CD14-positive monocyte (primary cell): ENCODE measurements at regions not wholly inside any gene's neighbourhood (a gene's known extent, or its start where the extent isn't known, plus 50 kb on each side); places are given as distances from the start of the nearest gene placed in this dataset.

Experiments
- DNase-seq, 3 donors: peaks; one replicate each; pipeline ENCODE4 v3.0.0-alpha.2; 2011 to 2022
- H2AFZ ChIP-seq: 2 replicates; pipeline ENCODE4 v1.6.0; 2012; ENCODE audit warnings: mild to moderate bottlenecking, low read depth, low read length, inconsistent platforms; ENCODE audit not compliant: insufficient read depth, poor library complexity, severe bottlenecking
- H3K27ac ChIP-seq, 2 donors: 1 replicate in 1 of 2; 2 replicates in 1 of 2; pipeline ENCODE4 v1.5.1; 2012 to 2013; ENCODE audit warnings: low read length in 2 of 2, control low read depth in 1 of 2, inconsistent platforms in 1 of 2, low read depth in 1 of 2, mild to moderate bottlenecking in 1 of 2
- H3K27me3 ChIP-seq, 2 donors: one replicate each; pipeline versions ENCODE4 v1.6.0 to v1.6.1; 2011 to 2013; ENCODE audit warnings: low read length in 2 of 2; ENCODE audit not compliant: control insufficient read depth in 2 of 2, insufficient read depth in 2 of 2
- H3K36me3 ChIP-seq, 2 donors: replicated peaks in 1 of 2; 1 replicate in 1 of 2; 2 replicates in 1 of 2; pipeline versions ENCODE4 v1.5.1 to v1.6.1; 2012 to 2013; ENCODE audit warnings: low read length in 2 of 2, control low read depth in 1 of 2, inconsistent platforms in 1 of 2, mild to moderate bottlenecking in 1 of 2; ENCODE audit not compliant: insufficient read depth in 2 of 2, control insufficient read depth in 1 of 2
- H3K4me1 ChIP-seq, 2 donors: 1 replicate in 1 of 2; 2 replicates in 1 of 2; pipeline versions ENCODE4 v1.5.1 to v1.6.1; 2012 to 2013; ENCODE audit warnings: low read length in 2 of 2, control low read depth in 1 of 2, inconsistent platforms in 1 of 2, mild to moderate bottlenecking in 1 of 2, moderate library complexity in 1 of 2; ENCODE audit not compliant: insufficient read depth in 2 of 2, control insufficient read depth in 1 of 2
- H3K4me2 ChIP-seq: replicated peaks from 2 replicates; pipeline ENCODE3; 2012; ENCODE audit warnings: low read length, moderate library complexity, mild to moderate bottlenecking; ENCODE audit not compliant: poor library complexity, severe bottlenecking; ENCODE audit errors: extremely low read depth
- H3K4me3 ChIP-seq, 3 experiments: fragments of 200-600 bp in 1 of 3; sonication (generic) in 1 of 3; replicated peaks in 1 of 3; 1 replicate in 2 of 3; 2 replicates in 1 of 3; pipeline ENCODE4 v1.5.1; 2011 to 2013; ENCODE audit warnings: low read length in 3 of 3, mild to moderate bottlenecking in 3 of 3, control low read depth in 2 of 3, low read depth in 2 of 3, inconsistent platforms in 1 of 3, moderate library complexity in 1 of 3
- H3K79me2 ChIP-seq: 2 replicates; pipeline ENCODE4 v1.6.0; 2012; ENCODE audit warnings: mild to moderate bottlenecking, control low read depth, inconsistent platforms, low read length, moderate library complexity; ENCODE audit not compliant: insufficient read depth
- H3K9ac ChIP-seq: 2 replicates; pipeline ENCODE4 v1.6.0; 2017; ENCODE audit warnings: low read length, mild to moderate bottlenecking; ENCODE audit not compliant: insufficient read depth, poor library complexity, severe bottlenecking
- H3K9me3 ChIP-seq, 2 donors: replicated peaks in 1 of 2; 1 replicate in 1 of 2; 2 replicates in 1 of 2; pipeline versions ENCODE4 v1.5.1 to v1.6.1; 2012 to 2013; ENCODE audit warnings: low read length in 2 of 2, control low read depth in 1 of 2; ENCODE audit not compliant: control insufficient read depth in 1 of 2, insufficient read depth in 1 of 2
- H4K20me1 ChIP-seq: 2 replicates; pipeline ENCODE4 v1.6.0; 2012; ENCODE audit warnings: mild to moderate bottlenecking, low read length, control low read depth, moderate library complexity; ENCODE audit not compliant: insufficient read depth
- H3K27ac Mint-ChIP-seq, 7 donors: one replicate each; pipeline ENCODE4 v1.8.0; 2020; ENCODE audit warnings: mild to moderate bottlenecking in 7 of 7, mixed read lengths in 7 of 7, moderate library complexity in 6 of 7, inconsistent platforms in 2 of 7
- H3K27me3 Mint-ChIP-seq, 3 donors: one replicate each; pipeline ENCODE4 v1.8.0; 2021 to 2022; ENCODE audit warnings: low read depth in 3 of 3, mild to moderate bottlenecking in 3 of 3, mixed read lengths in 3 of 3, moderate library complexity in 3 of 3, inconsistent platforms in 1 of 3
- H3K36me3 Mint-ChIP-seq, 2 donors: one replicate each; pipeline ENCODE4 v1.8.0; 2020; ENCODE audit warnings: mixed read lengths in 2 of 2, inconsistent platforms in 1 of 2, mild to moderate bottlenecking in 1 of 2
- H3K4me1 Mint-ChIP-seq: one replicate; pipeline ENCODE4 v1.8.0; 2020; ENCODE audit warnings: mild to moderate bottlenecking, mixed read lengths
- H3K4me3 Mint-ChIP-seq, 2 donors: one replicate each; pipeline ENCODE4 v1.8.0; 2020; ENCODE audit warnings: mild to moderate bottlenecking in 2 of 2, mixed read lengths in 2 of 2, moderate library complexity in 1 of 2
- H3K9me3 Mint-ChIP-seq, 7 donors: one replicate each; pipeline ENCODE4 v1.8.0; 2020 to 2022; ENCODE audit warnings: mixed read lengths in 7 of 7, mild to moderate bottlenecking in 6 of 7, moderate library complexity in 6 of 7, inconsistent platforms in 2 of 7
- CTCF ChIP-seq: fragments of 200-600 bp; IDR thresholded peaks from one replicate; pipeline ENCODE4 v1.8.0; 2022; ENCODE audit warnings: antibody characterized with exemption, mild to moderate bottlenecking
- WGBS: methylation state at CpG from one replicate; pipeline ENCODE4 v1.1.5; 2013; ENCODE audit warnings: missing lambda C conversion rate; ENCODE audit not compliant: insufficient coverage; 5-methylcytosine and 5-hydroxymethylcytosine counted together
- intact Hi-C, 2 donors: fragments of 100-400 bp; cut with micrococcal nuclease; formaldehyde crosslinking; loops; one replicate each; pipeline versions ENCODE4 v1.15.0 to v1.15.1; 2023

DNA sequence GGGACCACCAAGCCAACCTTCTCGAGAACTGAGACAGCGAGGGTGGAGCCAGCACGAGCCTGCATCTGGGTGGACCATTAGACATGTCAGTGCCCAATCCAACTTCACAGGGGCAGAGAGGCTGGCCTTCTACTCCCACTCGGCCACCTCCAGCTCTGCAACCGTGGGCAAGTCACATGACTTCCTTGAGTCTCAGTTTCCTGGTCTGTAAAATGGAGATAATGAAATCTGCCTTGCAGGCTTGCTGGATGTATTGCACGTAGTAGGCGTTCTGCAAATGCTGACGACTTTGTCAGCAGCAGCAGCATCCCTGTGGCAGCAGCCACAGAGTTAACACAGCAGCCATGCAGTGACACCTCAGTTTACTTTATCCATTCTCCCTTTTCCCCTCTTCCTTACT lies 208.9 kb downstream of the GLI2 start:
- H3K27ac Mint-ChIP-seq, result no peak overlapping the region
- no peaks in the 10 kb centered on the region for H4K20me1 ChIP-seq
- no peak overlapping the region for H3K4me3 Mint-ChIP-seq
- intact Hi-C loops, result no loop called here
- no peaks in the 10 kb centered on the region for H3K9me3 ChIP-seq
- H2AFZ ChIP-seq, result no peak overlapping the region
- no peak for TF ChIP-seq CTCF
- peaks cover 0 to 4% (median 0%) of the 10 kb centered on the region in 7 donors for H3K9me3 Mint-ChIP-seq
- no peaks in the 10 kb centered on the region for H3K36me3 ChIP-seq
- H3K36me3 Mint-ChIP-seq, result no peaks in the 10 kb centered on the region
- H3K79me2 ChIP-seq, result no peaks in the 10 kb centered on the region
- no peaks in the 10 kb centered on the region for H3K4me1 ChIP-seq
- DNase-seq, result no peak
- H3K4me3 ChIP-seq, result no peak overlapping the region
- peaks cover 0 to 4% (median 1%) of the 10 kb centered on the region in 3 donors for H3K27me3 Mint-ChIP-seq
- WGBS, result 84% methylated on average over 8 of the region's 8 CpGs
- no peak overlapping the region for H3K4me2 ChIP-seq
- no peak overlapping the region for H3K27ac ChIP-seq
- no peaks in the 10 kb centered on the region for H3K4me1 Mint-ChIP-seq
- H3K9ac ChIP-seq, result no peak overlapping the region
- no peaks in the 10 kb centered on the region for H3K27me3 ChIP-seq

- H3K9me3 Mint-ChIP-seq, result peaks cover 0 to 4% (median 0%) of the 10 kb centered on the region in 7 donors
- Histone ChIP-seq H3K36me3 (no peaks in the 10 kb centered on the region), H3K4me3 (no peak overlapping the region), H2AFZ (no peak overlapping the region), H3K4me1 (no peaks in the 10 kb centered on the region), H3K4me2 (no peak overlapping the region), H3K27me3 (no peaks in the 10 kb centered on the region), H3K9ac (no peak overlapping the region), H4K20me1 (no peaks in the 10 kb centered on the region), H3K27ac (no peak overlapping the region), H3K79me2 (no peaks in the 10 kb centered on the region), H3K9me3 (no peaks in the 10 kb centered on the region)
- WGBS, result 83% methylated on average over 8 of the region's 10 CpGs
- H3K4me3 Mint-ChIP-seq, result no peak overlapping the region
- no peak overlapping the region for H3K27ac Mint-ChIP-seq
- no peaks in the 10 kb centered on the region for H3K36me3 Mint-ChIP-seq
- no peak for DNase-seq
- peaks cover 0 to 4% (median 1%) of the 10 kb centered on the region in 3 donors for H3K27me3 Mint-ChIP-seq
- intact Hi-C loops, result no loop called here
- H3K4me1 Mint-ChIP-seq, result no peaks in the 10 kb centered on the region
- no peak for TF ChIP-seq CTCF
These were observed 209.4 kb downstream of the GLI2 start for GRCh38 chr2:120945091-120945490.
